GM12874 (cell line): ENCODE measurements at regions not wholly inside any gene's neighbourhood (a gene's known extent, or its start where the extent isn't known, plus 50 kb on each side); places are given as distances from the start of the nearest gene placed in this dataset.

Experiments
- CTCF ChIP-seq: IDR thresholded peaks from 2 replicates; pipeline ENCODE4 v1.5.1; 2011; ENCODE audit warnings: low read depth, mild to moderate bottlenecking, control low read depth, low read length, moderate library complexity; ENCODE audit not compliant: insufficient read depth

- no peak for TF ChIP-seq CTCF
These were observed 301.9 kb downstream of the RAP2B start for GRCh38 chr3:153463895-153464294.

GRCh38 chr3:153469162-153469561 lies 307.1 kb downstream of the RAP2B start:
- no peak for TF ChIP-seq CTCF

GRCh38 chr3:153484842-153485241 lies 322.8 kb downstream of the RAP2B start:
- no peak for TF ChIP-seq CTCF

GRCh38 chr3:153495422-153495821 lies 333.4 kb downstream of the RAP2B start:
- TF ChIP-seq CTCF = no peak

- no peak for TF ChIP-seq CTCF
These were observed 340.7 kb downstream of the RAP2B start for GRCh38 chr3:153502682-153503081.

- no peak for TF ChIP-seq CTCF
These were observed 341.8 kb downstream of the RAP2B start for GRCh38 chr3:153503873-153504272.

GRCh38 chr3:153513236-153513635 lies 351.2 kb downstream of the RAP2B start:
- no peak for TF ChIP-seq CTCF

GRCh38 chr3:153528473-153528872 lies 366.4 kb downstream of the RAP2B start:
- no peak for TF ChIP-seq CTCF
